KBM-7 (cell line): ENCODE measurements at regions not wholly inside any gene's neighbourhood (a gene's known extent, or its start where the extent isn't known, plus 50 kb on each side); places are given as distances from the start of the nearest gene placed in this dataset.
"Not testable (repeated sequence)": the region's sequence is repeated elsewhere in the genome, so short reads cannot be mapped to it uniquely, and the experiment has no call there.

Experiments
- DNase-seq: peaks from one replicate; pipeline ENCODE4 v3.0.0-alpha.2; 2015
- in situ Hi-C: fragments of 300-500 bp; cut with MboI; formaldehyde crosslinking; loops from 2 replicates; pipeline ENCODE4 v1.14.3; 2020; ENCODE audit warnings: low sequenced_read_pairs, low pct_unique_long_range_greater_than_20kb, mixed read lengths

DNA sequence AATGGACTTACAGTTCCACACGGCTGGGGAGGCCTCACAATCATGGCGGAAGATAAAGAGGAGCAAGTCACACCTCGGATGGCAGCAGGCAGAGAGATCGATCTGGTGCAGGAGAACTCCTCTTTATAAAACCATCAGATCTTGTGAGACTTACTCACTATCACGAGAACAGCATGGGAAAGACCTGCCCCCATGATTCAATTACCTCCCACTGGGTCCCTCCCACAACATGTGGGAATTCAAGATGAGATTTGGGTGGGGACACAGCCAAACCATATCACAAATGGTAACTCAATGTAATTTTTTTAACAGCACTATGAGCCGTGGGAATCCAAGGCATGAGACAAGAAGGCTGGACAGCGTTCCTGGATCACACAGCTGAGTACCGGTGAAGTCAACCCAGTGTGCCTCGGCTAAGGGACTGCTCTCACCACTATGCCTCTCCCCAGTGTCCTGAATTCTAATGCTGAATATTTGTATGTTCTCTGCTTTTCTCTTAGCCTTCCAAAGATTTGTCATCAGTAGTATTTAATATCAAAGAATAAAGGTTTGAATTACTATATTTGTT is 84.3 kb downstream of the IRS2 start:
- in situ Hi-C loops, result not testable (repeated sequence)

GRCh38 chr13:109700176-109700575 is 86.2 kb downstream of the IRS2 start:
- DNase-seq, result peak; percentile 98
- in situ Hi-C loops, result no loop called here

More for the DNA sequence above, 84.3 kb downstream of the IRS2 start:
- DNase-seq, result not testable (repeated sequence)

DNA sequence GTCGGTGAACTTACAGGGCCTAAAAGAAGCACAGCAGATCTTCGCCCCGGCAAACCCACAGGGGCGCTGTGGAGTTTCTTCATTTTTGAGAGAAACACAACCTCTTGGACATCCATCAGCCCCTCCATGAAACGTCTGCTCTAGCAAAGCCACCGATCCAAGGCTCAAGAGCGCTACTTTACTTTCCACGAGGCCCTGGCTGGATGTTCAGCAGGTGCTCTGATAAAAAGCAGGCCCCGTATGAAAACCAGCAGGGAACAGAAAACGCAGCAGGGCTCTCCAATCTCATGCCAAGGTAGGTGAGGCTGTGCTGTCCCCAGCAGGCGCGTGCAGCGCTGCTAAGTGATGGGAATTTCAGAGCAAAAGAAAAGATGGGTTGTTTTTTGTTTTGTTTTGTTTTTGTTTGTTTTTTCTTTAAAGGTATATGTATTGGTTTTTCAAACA is 86.7 kb downstream of the IRS2 start:
- in situ Hi-C loops, result no loop called here
- DNase-seq, result no peak

DNA sequence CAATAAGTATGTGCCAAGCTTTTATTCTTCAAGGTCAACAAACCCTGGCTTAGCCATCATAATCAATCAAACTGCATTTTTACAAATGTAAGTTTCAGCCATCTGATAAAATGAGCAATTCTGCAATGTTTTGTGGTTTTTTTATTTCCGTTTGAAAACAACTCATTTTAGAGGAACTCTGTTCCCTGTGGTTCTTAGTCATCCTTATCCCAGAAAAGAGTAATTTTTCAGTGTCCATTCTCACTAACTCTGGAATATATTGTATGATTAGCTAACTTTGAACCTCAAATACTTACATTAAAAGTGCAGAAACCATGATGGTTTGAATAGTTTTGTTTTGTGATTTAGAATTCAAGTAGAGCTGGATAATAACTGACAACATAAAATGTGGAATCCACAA is 87.6 kb downstream of the IRS2 start:
- in situ Hi-C loops, result no loop called here
- DNase-seq, result peak; percentile 51

DNA sequence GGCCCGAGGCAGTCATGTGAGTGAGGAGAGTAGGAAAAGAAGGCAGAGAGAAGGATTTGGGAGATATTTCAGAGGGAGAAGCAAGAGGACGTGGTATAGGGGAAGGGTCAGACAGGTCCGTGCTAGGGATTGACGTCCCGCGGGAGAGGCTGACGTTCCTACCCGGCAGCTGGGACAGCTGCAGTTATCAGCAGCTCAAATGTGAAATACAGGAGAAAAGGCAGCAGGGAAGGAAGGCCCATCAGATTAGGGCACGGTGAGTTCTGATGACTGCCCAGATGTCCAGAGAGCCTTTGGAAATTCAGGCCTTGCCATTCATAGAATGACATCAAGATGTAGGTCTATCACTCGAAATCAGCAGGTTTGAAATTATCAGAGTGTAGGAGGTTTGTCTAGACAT is 88.4 kb downstream of the IRS2 start:
- in situ Hi-C loops, result no loop called here
- DNase-seq, result no peak

DNA sequence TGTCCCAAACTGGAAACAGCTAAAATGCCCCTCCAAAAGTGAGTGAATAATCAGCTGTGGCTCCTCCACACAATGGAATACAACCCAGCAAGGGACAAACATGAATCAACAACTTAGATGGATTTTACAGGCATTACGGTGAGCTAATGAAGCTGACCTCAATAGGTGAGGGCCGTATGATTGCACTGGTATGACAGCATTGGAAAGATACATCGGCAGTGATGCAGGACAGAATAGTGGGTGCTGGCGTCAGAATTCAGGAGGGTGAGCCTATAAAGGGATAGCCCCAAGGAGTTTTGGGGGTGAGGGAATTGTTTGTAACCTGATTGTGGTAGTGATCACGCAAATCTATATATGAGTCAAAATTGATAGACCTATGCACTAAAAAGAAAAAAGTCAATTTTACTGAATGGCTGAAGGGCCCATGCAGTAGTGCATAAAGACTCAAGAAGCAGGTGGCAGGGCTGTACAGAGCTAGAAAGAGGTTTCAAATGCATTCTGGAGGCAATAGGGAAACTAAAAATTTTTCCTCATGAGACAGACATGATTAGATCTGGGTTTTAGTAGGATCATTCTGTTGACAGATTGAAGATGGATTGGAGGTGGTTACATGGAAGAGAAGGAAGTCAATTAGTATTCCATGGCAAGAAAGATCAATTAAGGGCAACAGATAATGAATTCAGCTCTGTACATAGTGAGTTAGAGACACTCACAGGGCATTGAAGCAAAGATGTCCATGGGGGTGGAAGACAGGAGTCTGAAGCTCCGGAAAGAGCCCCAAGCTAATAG is 90.8 kb downstream of the IRS2 start:
- DNase-seq, result no peak
- in situ Hi-C loops, result no loop called here

DNA sequence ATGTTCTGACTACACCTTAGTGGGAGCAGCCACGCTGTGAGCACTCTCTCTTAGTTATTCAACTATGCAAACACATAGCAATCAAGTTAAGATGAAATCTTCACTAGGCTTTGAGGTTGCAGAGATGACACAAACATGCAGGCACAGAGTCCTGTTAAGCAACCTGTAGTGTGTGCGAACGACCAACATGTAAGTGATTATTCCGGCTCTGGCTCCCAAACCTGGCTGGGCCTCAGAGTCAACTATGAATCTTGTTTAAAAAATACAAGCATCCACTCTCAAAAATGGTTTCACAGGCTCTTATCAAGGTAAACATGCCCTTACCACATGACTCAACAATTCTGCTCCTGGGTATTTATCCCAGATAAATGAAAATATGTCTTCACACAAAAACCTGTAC is 91.4 kb downstream of the IRS2 start:
- peak; percentile 19 for DNase-seq

DNA sequence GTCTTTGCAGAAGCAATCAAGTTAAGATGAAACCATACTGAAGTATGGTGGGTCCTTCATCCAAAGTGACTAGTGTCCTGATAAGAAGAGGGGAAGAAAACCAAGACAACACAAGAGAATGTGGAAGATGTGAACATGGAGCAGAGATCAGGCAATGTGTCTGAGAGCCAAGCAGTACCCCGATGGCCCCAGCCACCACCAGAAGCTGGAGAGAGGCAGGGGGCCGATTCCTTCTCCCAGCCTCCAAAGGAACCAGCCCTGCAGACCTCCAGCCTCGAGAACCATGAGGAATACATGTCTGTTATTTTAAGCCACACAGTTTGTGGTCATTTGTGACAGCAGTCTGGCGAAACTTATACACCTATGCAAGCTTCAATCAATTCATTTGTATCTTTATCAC is 93.2 kb downstream of the IRS2 start:
- in situ Hi-C loops, result no loop called here
- DNase-seq, result no peak

More for the DNA sequence above, 91.4 kb downstream of the IRS2 start:
- in situ Hi-C loops, result no loop called here

DNA sequence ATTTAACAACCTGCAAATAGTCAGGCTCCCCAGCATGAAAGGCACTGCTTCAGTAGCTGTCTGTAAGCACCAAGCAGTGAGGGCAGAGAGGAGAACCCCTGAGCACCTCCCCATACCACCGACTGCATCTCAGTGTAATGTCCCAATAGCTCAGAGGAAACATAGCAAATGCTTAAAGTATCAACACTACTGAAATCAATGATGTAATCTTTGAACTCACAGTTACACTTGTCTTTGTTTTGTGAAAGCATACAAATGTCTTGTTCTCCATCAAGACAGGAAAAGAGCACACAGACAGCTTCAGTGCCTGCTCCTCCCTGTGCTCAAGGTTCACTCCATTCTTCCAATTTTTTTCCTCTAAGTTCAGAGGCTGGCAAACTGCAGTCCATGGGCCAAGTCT is 94.7 kb downstream of the IRS2 start:
- DNase-seq, result no peak
- in situ Hi-C loops, result no loop called here

DNA sequence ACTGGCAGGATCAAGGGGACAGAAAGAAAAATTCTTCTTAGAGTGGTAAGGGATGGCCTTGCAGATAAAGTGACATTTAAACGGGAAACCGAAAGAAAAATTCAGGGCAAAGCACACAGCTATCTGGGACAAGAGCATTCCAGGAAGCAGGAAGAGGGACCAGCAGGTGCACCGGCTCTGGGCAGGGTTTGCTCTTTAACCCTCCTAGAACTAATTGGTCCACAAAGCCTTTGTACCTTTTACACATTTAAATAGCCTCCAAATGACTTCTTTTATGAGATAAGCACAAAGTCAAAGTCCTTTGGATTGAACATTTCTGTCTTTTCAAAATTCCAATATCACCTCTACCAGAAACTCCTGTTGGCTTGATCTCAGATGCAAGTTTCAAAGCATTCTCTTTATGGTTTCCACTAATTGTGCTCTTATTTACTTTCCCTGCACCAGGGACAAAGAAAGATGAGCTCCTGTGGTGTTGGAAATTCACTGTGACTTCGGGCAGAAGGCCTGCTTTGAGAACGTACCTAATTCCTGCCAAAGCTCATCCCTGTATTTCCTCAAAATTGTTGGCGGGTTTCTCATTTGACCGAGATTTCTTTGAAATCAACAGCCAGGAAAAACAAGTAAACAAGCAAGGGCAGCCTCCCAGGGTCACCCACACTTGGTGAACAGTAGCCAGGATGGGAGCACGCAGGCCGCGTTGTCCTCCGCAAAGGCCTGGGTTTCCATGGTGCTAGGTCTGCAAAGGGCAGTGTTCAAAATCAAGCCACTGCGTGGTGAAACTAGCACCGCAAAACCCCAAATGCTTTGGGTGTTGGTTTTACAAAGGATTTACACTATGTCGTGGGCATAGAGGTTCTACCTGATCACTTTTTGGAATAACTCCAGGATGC is 98.6 kb downstream of the IRS2 start:
- in situ Hi-C loops, result no loop called here
- DNase-seq, result no peak

DNA sequence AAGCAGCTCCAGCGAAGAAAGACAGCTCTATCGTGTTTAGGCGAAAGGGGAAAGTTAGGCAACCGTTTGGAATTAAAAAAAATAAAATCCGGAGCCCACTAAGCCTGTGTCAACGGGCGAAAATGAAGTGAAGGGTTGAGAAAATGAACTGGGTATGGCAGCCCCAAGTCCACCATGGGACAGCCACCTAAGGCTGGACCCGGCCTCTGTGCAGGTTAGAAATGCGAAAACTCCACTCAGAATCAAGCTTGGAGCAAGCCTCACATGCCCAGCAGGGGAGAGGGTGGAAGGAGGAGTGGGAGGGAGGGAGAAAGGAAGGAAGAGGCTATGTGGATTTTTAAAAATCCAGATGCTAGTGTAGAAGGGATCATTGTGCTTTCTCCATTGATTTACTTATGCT is 101.2 kb downstream of the IRS2 start:
- DNase-seq, result no peak
- in situ Hi-C loops, result no loop called here

DNA sequence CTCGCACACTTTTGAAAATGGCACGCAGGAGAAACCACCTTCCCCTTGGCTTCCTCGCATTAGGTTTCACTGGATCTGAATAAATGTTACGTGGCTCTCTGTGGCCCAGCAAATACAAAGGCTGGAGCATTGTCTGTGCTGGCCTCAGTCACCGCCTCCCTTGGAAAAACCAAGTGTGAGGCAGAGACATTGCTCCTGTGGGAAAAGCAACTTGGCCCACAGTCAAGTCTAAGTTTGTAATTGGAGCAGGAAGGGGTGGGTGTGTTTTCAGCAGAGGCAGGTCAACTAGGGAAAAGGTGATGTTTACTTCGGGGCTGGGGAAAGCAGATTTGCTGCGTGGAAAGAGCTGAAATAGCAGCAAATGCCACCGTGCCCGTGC is 101.6 kb downstream of the IRS2 start:
- no peak for DNase-seq
- in situ Hi-C loops, result no loop called here

DNA sequence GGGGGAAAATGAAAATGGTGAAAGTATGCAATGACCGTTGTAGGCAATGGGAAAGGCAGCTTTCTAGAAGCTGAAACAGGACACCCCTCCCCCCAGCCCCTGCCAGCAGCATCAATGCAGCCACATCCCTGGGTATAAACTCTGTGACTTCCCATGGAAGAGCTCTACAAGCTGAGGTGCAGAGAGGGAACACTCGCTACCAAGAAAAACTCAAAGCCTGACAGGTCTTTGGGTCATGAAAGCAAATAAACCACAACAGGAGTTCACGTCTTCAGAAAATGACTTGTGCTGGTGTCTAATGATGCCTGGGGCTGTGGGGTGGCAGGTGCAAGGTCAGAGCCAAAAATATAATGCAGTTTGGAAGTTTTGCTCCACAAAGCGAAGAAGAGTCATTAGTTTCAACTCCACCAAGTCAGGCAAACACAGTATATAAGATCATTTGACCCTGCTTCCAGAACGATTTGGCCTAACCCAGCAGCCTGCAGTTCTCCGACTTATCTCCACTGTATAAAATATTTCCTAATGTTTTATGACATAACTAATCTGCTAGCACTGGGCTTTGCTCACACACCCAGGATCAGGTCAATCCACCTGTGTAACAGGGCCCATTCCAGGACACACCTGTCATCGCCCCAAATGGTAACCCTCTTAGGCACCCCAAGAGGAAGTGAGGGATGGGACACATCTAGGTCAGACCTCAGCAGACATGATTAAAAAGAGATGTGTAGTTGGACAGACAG is 102.1 kb downstream of the IRS2 start:
- in situ Hi-C loops, result no loop called here
- no peak for DNase-seq

GRCh38 chr13:109682534-109683244 is 103.7 kb downstream of the IRS2 start:
- no peak for DNase-seq
- in situ Hi-C loops, result no loop called here

GRCh38 chr13:109680930-109681329 is 105.5 kb downstream of the IRS2 start:
- DNase-seq, result no peak
- in situ Hi-C loops, result no loop called here

DNA sequence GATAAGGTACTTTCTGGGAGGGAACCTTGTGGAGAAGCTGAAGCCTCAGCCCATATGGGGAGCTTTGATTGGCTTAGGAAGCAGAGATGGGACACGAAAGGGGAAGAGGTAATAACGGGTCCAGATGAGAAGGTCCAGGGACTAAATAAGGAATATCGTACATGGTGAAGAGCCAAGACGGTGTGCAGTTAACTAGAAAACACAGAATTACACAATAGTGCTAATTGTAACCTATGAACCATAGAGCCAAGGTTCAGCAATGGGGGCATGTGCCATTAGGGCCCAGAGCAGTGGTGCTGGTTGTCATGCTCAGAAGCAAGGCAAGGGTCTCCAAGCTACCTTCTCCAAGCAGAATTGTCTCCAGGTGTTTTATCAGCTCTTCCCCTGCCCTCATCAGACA is 106.1 kb downstream of the IRS2 start:
- in situ Hi-C loops, result no loop called here
- no peak for DNase-seq

GRCh38 chr13:109678459-109678858 is 107.9 kb downstream of the IRS2 start:
- in situ Hi-C loops, result no loop called here

GRCh38 chr13:109677206-109677605 is 109.2 kb downstream of the IRS2 start:
- DNase-seq, result no peak
- in situ Hi-C loops, result no loop called here

More at GRCh38 chr13:109678459-109678858, 107.9 kb downstream of the IRS2 start:
- no peak for DNase-seq

DNA sequence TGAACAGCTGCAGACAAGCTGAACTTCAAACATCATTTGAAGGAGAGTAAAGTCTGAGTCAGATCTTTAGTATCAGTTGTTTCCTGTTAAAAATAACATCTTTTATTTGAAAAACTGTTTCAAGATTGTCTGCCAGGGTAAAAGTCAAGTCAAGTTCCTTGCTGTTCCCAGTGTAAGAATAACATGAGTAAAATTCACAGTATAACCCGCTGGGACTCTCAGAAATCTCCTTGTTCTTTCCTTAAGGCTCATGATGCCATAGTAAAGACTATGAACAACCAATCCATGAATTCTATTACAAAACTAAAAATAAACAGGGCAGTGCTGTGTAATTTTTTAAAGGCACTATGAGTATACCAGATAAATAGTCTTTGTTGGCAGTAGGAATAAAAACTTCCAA is 112.9 kb downstream of the IRS2 start:
- in situ Hi-C loops, result no loop called here
- no peak for DNase-seq
